Fibroblast of lung (primary cell): ENCODE measurements at regions not wholly inside any gene's neighbourhood (a gene's known extent, or its start where the extent isn't known, plus 50 kb on each side); places are given as distances from the start of the nearest gene placed in this dataset.

ENCODE experiments used
- DNase-seq, 2 donors: peaks; one replicate each; pipeline versions ENCODE4 v3.0.0 to v3.0.0-alpha.2; 2010; ENCODE audit warnings: low read depth in 2 of 2
- H2AFZ ChIP-seq: 2 replicates; pipeline ENCODE4 v1.5.1; 2012; ENCODE audit warnings: low read length, control low read depth, inconsistent platforms
- H3K27ac ChIP-seq: 2 replicates; pipeline ENCODE4 v1.5.1; 2011; ENCODE audit warnings: low read length, control low read depth; ENCODE audit not compliant: insufficient read depth
- H3K27me3 ChIP-seq: 2 replicates; pipeline ENCODE4 v1.5.1; 2011; ENCODE audit warnings: mild to moderate bottlenecking, low read length; ENCODE audit not compliant: control insufficient read depth, insufficient read depth
- H3K36me3 ChIP-seq: 2 replicates; pipeline ENCODE4 v1.5.1; 2011; ENCODE audit warnings: low read length; ENCODE audit not compliant: control insufficient read depth, insufficient read depth
- H3K4me1 ChIP-seq: 2 replicates; pipeline ENCODE4 v1.5.1; 2011; ENCODE audit warnings: low read length; ENCODE audit not compliant: control insufficient read depth, insufficient read depth; ENCODE audit errors: extremely low read depth
- H3K4me2 ChIP-seq: 2 replicates; pipeline ENCODE4 v1.5.1; 2011; ENCODE audit warnings: low read length, control low read depth; ENCODE audit not compliant: insufficient read depth; ENCODE audit errors: extremely low read depth
- H3K4me3 ChIP-seq, 4 experiments: fragments of 200-600 bp in 1 of 4; sonication (generic) in 1 of 4; replicated peaks in 1 of 4; 2 replicates each; pipeline ENCODE4 v1.5.1; 2011 to 2016; ENCODE audit warnings: low read length in 4 of 4, low read depth in 3 of 4, mild to moderate bottlenecking in 3 of 4, control low read depth in 2 of 4, inconsistent platforms in 1 of 4, mixed read lengths in 1 of 4; ENCODE audit not compliant: insufficient read depth in 1 of 4; ENCODE audit errors: control extremely low read depth in 1 of 4
- H3K79me2 ChIP-seq: 2 replicates; pipeline ENCODE4 v1.5.1; 2012; ENCODE audit warnings: mild to moderate bottlenecking, low read length, inconsistent platforms; ENCODE audit not compliant: control insufficient read depth, insufficient read depth
- H3K9ac ChIP-seq: 2 replicates; pipeline ENCODE4 v1.5.1; 2011; ENCODE audit warnings: mild to moderate bottlenecking, low read length, control low read depth; ENCODE audit not compliant: insufficient read depth
- H3K9me3 ChIP-seq: 2 replicates; pipeline ENCODE4 v1.5.1; 2012; ENCODE audit warnings: low read depth, low read length; ENCODE audit not compliant: control insufficient read depth, insufficient read depth
- H4K20me1 ChIP-seq: 2 replicates; pipeline ENCODE4 v1.5.1; 2011; ENCODE audit warnings: low read length; ENCODE audit not compliant: control insufficient read depth, insufficient read depth; ENCODE audit errors: extremely low read depth
- EZH2 ChIP-seq: IDR thresholded peaks from 2 replicates; pipeline ENCODE4 v1.5.1; 2012; ENCODE audit warnings: low read length, control low read depth, mild to moderate bottlenecking; ENCODE audit errors: missing control alignments
- TF ChIP-seq, protein P1 (sequence below), 2 donors: IDR thresholded peaks in 1 of 2; conservative IDR thresholded peaks in 1 of 2; 1 replicate in 1 of 2; 2 replicates in 1 of 2; pipeline ENCODE4 v1.5.1; 2011 to 2012; ENCODE audit warnings: low read length in 2 of 2, control low read depth in 1 of 2, inconsistent platforms in 1 of 2, low read depth in 1 of 2, mild to moderate bottlenecking in 1 of 2

DNA sequence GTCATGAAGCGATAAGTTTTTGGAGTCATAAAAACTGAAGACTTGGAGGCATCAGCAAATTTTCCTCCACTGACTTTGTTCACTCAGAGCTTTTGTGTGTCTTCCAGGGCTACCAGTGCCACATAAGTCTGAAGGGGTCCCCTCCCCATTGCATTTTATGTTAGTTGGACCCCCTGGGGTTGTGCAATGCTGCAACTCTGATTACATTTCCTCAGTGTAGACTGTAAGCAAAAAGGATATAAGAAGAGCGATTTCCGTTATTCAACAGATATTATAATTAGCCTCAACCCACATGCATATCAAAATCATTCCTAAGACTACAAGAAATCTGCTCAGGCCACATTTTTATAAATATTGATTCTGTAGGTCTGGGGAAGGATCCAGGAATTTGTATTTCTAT is 324.0 kb downstream of the TDRD3 start:
- no peak for TF ChIP-seq EZH2
- TF ChIP-seq, protein P1, sequence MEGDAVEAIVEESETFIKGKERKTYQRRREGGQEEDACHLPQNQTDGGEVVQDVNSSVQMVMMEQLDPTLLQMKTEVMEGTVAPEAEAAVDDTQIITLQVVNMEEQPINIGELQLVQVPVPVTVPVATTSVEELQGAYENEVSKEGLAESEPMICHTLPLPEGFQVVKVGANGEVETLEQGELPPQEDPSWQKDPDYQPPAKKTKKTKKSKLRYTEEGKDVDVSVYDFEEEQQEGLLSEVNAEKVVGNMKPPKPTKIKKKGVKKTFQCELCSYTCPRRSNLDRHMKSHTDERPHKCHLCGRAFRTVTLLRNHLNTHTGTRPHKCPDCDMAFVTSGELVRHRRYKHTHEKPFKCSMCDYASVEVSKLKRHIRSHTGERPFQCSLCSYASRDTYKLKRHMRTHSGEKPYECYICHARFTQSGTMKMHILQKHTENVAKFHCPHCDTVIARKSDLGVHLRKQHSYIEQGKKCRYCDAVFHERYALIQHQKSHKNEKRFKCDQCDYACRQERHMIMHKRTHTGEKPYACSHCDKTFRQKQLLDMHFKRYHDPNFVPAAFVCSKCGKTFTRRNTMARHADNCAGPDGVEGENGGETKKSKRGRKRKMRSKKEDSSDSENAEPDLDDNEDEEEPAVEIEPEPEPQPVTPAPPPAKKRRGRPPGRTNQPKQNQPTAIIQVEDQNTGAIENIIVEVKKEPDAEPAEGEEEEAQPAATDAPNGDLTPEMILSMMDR (conservative IDR thresholded peaks at IDR 0.05 in 1 of 2, IDR thresholded peaks at IDR 0.05 in 1 of 2; ENCODE audit: low read depth in 1 of 2, low read length in 2 of 2): no peak
- no peaks in the 10 kb centered on the region for H3K36me3 ChIP-seq
- no peak overlapping the region for H3K9ac ChIP-seq
- H3K4me2 ChIP-seq: no peak overlapping the region
- no peaks in the 10 kb centered on the region for H3K27me3 ChIP-seq
- H3K27ac ChIP-seq: no peak overlapping the region
- H3K4me1 ChIP-seq: no peaks in the 10 kb centered on the region
- H3K9me3 ChIP-seq: no peaks in the 10 kb centered on the region
- no peak for DNase-seq
- no peak overlapping the region for H3K4me3 ChIP-seq
- H2AFZ ChIP-seq: no peak overlapping the region
- no peaks in the 10 kb centered on the region for H4K20me1 ChIP-seq
- H3K79me2 ChIP-seq: no peaks in the 10 kb centered on the region

DNA sequence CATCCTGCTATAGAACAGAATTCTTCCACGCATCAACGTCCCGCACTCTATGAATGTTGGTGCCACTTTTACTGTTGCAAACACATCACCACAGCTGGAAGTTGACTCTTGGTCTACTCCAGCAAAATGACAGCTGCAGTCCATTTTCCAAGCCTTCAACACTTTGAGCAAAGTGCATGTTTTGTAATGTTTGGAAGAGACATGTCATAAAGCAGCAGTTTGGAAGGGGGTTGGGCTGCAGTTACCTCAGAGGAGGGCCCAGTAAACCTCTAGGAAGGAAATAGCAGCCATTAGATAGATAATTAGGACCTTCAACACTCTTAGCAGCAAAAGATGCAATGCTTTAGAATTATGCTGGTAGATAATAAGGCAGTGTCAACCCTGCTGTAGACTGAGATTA is 323.6 kb downstream of the TDRD3 start:
- H3K36me3 ChIP-seq: no peaks in the 10 kb centered on the region
- DNase-seq: no peak
- H3K9me3 ChIP-seq: no peaks in the 10 kb centered on the region
- no peak overlapping the region for H2AFZ ChIP-seq
- no peaks in the 10 kb centered on the region for H3K27me3 ChIP-seq
- H3K4me2 ChIP-seq: no peak overlapping the region
- no peaks in the 10 kb centered on the region for H4K20me1 ChIP-seq
- no peak overlapping the region for H3K4me3 ChIP-seq
- H3K79me2 ChIP-seq: no peaks in the 10 kb centered on the region
- no peaks in the 10 kb centered on the region for H3K4me1 ChIP-seq
- no peak overlapping the region for H3K9ac ChIP-seq
- no peak for TF ChIP-seq EZH2
- TF ChIP-seq, protein P1 (conservative IDR thresholded peaks at IDR 0.05 in 1 of 2, IDR thresholded peaks at IDR 0.05 in 1 of 2; ENCODE audit: low read depth in 1 of 2, low read length in 2 of 2): no peak
- no peak overlapping the region for H3K27ac ChIP-seq

DNA sequence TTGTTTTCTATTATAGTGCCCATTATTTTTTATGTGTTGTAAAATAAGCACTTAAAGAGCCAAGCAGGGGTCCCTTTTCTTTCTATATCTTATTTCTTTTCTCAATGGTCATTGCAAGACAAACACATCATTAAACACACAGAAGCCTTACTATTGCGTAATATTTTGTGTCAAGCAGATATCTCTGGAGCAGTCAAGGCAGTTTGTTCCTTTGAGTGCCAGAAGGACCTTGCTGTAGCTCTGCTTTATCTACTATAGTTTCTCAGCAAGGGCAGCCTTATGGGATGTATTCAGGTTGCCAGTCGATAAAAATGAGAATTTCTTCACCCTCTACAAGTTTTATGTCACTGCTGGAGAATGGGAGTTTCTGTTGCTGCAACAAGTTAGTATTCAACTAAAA is 319.3 kb downstream of the TDRD3 start:
- TF ChIP-seq, protein P1 (conservative IDR thresholded peaks at IDR 0.05 in 1 of 2, IDR thresholded peaks at IDR 0.05 in 1 of 2; ENCODE audit: low read depth in 1 of 2, low read length in 2 of 2): no peak
- no peak for TF ChIP-seq EZH2
- Histone ChIP-seq H3K27ac (no peak overlapping the region), H4K20me1 (no peaks in the 10 kb centered on the region), H3K36me3 (no peaks in the 10 kb centered on the region), H3K9me3 (no peaks in the 10 kb centered on the region), H3K4me1 (no peaks in the 10 kb centered on the region), H3K79me2 (no peaks in the 10 kb centered on the region), H3K4me2 (no peak overlapping the region), H2AFZ (no peak overlapping the region), H3K9ac (no peak overlapping the region), H3K4me3 (no peak overlapping the region), H3K27me3 (no peaks in the 10 kb centered on the region)
- DNase-seq: no peak
